Stimulated activated CD8-positive, alpha-beta memory T cell treated with anti-CD3 and anti-CD28 coated beads, Interleukin-2, amount 100 ng/mL, for 48 hours (primary cell): ENCODE measurements at regions not wholly inside any gene's neighbourhood (a gene's known extent, or its start where the extent isn't known, plus 50 kb on each side); places are given as distances from the start of the nearest gene placed in this dataset.
"Not testable (repeated sequence)": the region's sequence is repeated elsewhere in the genome, so short reads cannot be mapped to it uniquely, and the experiment has no call there.

Experiments
- DNase-seq, 2 donors: peaks; one replicate each; pipeline ENCODE4 v3.0.0-alpha.2; 2020; ENCODE audit warnings: low read depth in 2 of 2

- no peak for DNase-seq
Measured at GRCh38 chr1:244322181-244322580, 129.5 kb downstream of the ADSS2 start.

- DNase-seq: no peak
Measured at GRCh38 chr1:244322791-244323521, 128.8 kb downstream of the ADSS2 start.

GRCh38 chr1:244324176-244324883 is 127.4 kb downstream of the ADSS2 start:
- DNase-seq: no peak

GRCh38 chr1:244325056-244325758 is 126.5 kb downstream of the ADSS2 start:
- DNase-seq: no peak

GRCh38 chr1:244326757-244327156 is 125.0 kb downstream of the ADSS2 start:
- no peak for DNase-seq

GRCh38 chr1:244327533-244327932 is 124.2 kb downstream of the ADSS2 start:
- no peak for DNase-seq

- no peak for DNase-seq
Measured at GRCh38 chr1:244328476-244328875, 123.2 kb downstream of the ADSS2 start.

- DNase-seq: no peak
Measured at GRCh38 chr1:244329591-244330317, 122.0 kb downstream of the ADSS2 start.

- DNase-seq: no peak
Measured at GRCh38 chr1:244330318-244330625, 121.4 kb downstream of the ADSS2 start.

- not testable (repeated sequence) for DNase-seq
Measured at GRCh38 chr1:244332761-244333160, 118.9 kb downstream of the ADSS2 start.

- DNase-seq: not testable (repeated sequence)
Measured at GRCh38 chr1:244334315-244334714, 117.4 kb downstream of the ADSS2 start.

GRCh38 chr1:244334842-244335241 is 116.9 kb downstream of the ADSS2 start:
- not testable (repeated sequence) for DNase-seq

- DNase-seq: no peak
Measured at GRCh38 chr1:244335456-244335855, 116.3 kb downstream of the ADSS2 start.

GRCh38 chr1:244336232-244336899 is 115.3 kb downstream of the ADSS2 start:
- DNase-seq: no peak

GRCh38 chr1:244337839-244338238 is 113.9 kb downstream of the ADSS2 start:
- no peak for DNase-seq

- DNase-seq: no peak
Measured at GRCh38 chr1:244339073-244339692, 112.5 kb downstream of the ADSS2 start.

- DNase-seq: no peak
Measured at GRCh38 chr1:244339776-244340175, 111.9 kb downstream of the ADSS2 start.

- no peak for DNase-seq
Measured at GRCh38 chr1:244340396-244340795, 111.3 kb downstream of the ADSS2 start.

GRCh38 chr1:244341455-244342450 is 110.0 kb downstream of the ADSS2 start:
- DNase-seq: no peak

GRCh38 chr1:244344001-244344400 is 107.7 kb downstream of the ADSS2 start:
- DNase-seq: no peak
